Neural progenitor cell (in vitro differentiated cells): ENCODE measurements at regions not wholly inside any gene's neighbourhood (a gene's known extent, or its start where the extent isn't known, plus 50 kb on each side); places are given as distances from the start of the nearest gene placed in this dataset.

Source experiments
- DNase-seq: peaks from one replicate; pipeline ENCODE4 v3.0.0-alpha.2; 2016; ENCODE audit warnings: low spot score
- H2AFZ ChIP-seq: fragments of 200-600 bp; sonication (generic); replicated peaks from 2 replicates; pipeline ENCODE4 v1.6.1; 2016; ENCODE audit warnings: antibody characterized with exemption
- H3F3A ChIP-seq: fragments of 200-600 bp; sonication (generic); 2 replicates; pipeline ENCODE4 v1.6.1; 2016; ENCODE audit warnings: antibody characterized with exemption, low read depth
- H3K27ac ChIP-seq: fragments of 200-600 bp; sonication (generic); 2 replicates; pipeline ENCODE4 v1.5.1; 2016; ENCODE audit warnings: mild to moderate bottlenecking
- H3K27me3 ChIP-seq: fragments of 200-600 bp; sonication (generic); 2 replicates; pipeline ENCODE4 v1.6.1; 2016; ENCODE audit warnings: mild to moderate bottlenecking, moderate library complexity
- H3K36me3 ChIP-seq: fragments of 200-600 bp; sonication (generic); 2 replicates; pipeline ENCODE4 v1.5.1; 2016
- H3K4me1 ChIP-seq: fragments of 200-600 bp; sonication (generic); 2 replicates; pipeline ENCODE4 v1.6.1; 2016; ENCODE audit warnings: mixed run types
- H3K4me2 ChIP-seq: fragments of 200-600 bp; sonication (generic); 2 replicates; pipeline ENCODE4 v1.6.1; 2016
- H3K4me3 ChIP-seq: fragments of 200-600 bp; sonication (generic); 2 replicates; pipeline ENCODE4 v1.5.1; 2016
- H3K79me2 ChIP-seq: fragments of 200-600 bp; sonication (generic); 2 replicates; pipeline ENCODE4 v1.6.1; 2016; ENCODE audit warnings: low read depth
- H3K9ac ChIP-seq: fragments of 200-600 bp; sonication (generic); 2 replicates; pipeline ENCODE4 v1.6.1; 2016
- H3K9me3 ChIP-seq: fragments of 200-600 bp; sonication (generic); 2 replicates; pipeline ENCODE4 v1.5.1; 2016; ENCODE audit warnings: low read depth
- H4K20me1 ChIP-seq: fragments of 200-600 bp; sonication (generic); 2 replicates; pipeline ENCODE4 v1.6.1; 2016; ENCODE audit warnings: low read depth
- H3K27ac Mint-ChIP-seq: 3 replicates; pipeline ENCODE4 v1.8.0; 2021; ENCODE audit warnings: mixed read lengths
- H3K27me3 Mint-ChIP-seq: 2 replicates; pipeline ENCODE4 v1.8.0; 2022; ENCODE audit warnings: low read depth, mild to moderate bottlenecking, inconsistent platforms, moderate library complexity, mixed read lengths; ENCODE audit not compliant: insufficient read depth
- H3K36me3 Mint-ChIP-seq: 3 replicates; pipeline ENCODE4 v1.8.0; 2021; ENCODE audit warnings: mixed read lengths
- H3K4me1 Mint-ChIP-seq: 3 replicates; pipeline ENCODE4 v1.8.0; 2021; ENCODE audit warnings: mixed read lengths
- H3K4me3 Mint-ChIP-seq: 3 replicates; pipeline ENCODE4 v1.8.0; 2021; ENCODE audit warnings: mild to moderate bottlenecking, moderate library complexity, mixed read lengths
- H3K9me3 Mint-ChIP-seq: 3 replicates; pipeline ENCODE4 v1.8.0; 2020; ENCODE audit warnings: mixed read lengths
- CTCF ChIP-seq: fragments of 200-600 bp; sonication (generic); IDR thresholded peaks from 2 replicates; pipeline ENCODE4 v1.5.1; 2017; ENCODE audit warnings: antibody characterized with exemption, mild to moderate bottlenecking
- EZH2 ChIP-seq: fragments of 200-600 bp; sonication (generic); IDR thresholded peaks from 2 replicates; pipeline ENCODE4 v1.6.1; 2017; ENCODE audit warnings: antibody characterized with exemption, mild to moderate bottlenecking, moderate library complexity
- EZH2phosphoT487 ChIP-seq: fragments of 200-600 bp; sonication (generic); IDR thresholded peaks from 2 replicates; pipeline ENCODE4 v1.6.1; 2017; ENCODE audit warnings: antibody characterized with exemption

- H3K9ac ChIP-seq: no peak overlapping the region
- Mint-ChIP-seq H3K27me3 (no peaks in the 10 kb centered on the region), H3K36me3 (no peaks in the 10 kb centered on the region), H3K4me1 (no peaks in the 10 kb centered on the region), H3K4me3 (no peak overlapping the region), H3K27ac (no peak overlapping the region), H3K9me3 (no peaks in the 10 kb centered on the region)
- no peaks in the 10 kb centered on the region for H3K79me2 ChIP-seq
- H3F3A ChIP-seq: no peaks in the 10 kb centered on the region
- no peaks in the 10 kb centered on the region for H3K36me3 ChIP-seq
- H3K27ac ChIP-seq: no peak overlapping the region
- H3K9me3 ChIP-seq: no peaks in the 10 kb centered on the region
- H3K4me2 ChIP-seq: no peak overlapping the region
- no peaks in the 10 kb centered on the region for H4K20me1 ChIP-seq
- H3K27me3 ChIP-seq: no peaks in the 10 kb centered on the region
- no peak overlapping the region for H2AFZ ChIP-seq
- H3K4me1 ChIP-seq: no peaks in the 10 kb centered on the region
- TF ChIP-seq CTCF (no peak), EZH2phosphoT487 (no peak), EZH2 (no peak)
- no peak overlapping the region for H3K4me3 ChIP-seq
- no peak for DNase-seq
These were observed 146.6 kb downstream of the ANKRD60 start for GRCh38 chr20:58081846-58082245.

GRCh38 chr20:58078741-58079522, 149.5 kb downstream of the ANKRD60 start:
- Histone ChIP-seq H3K9me3 (no peaks in the 10 kb centered on the region), H3K36me3 (no peaks in the 10 kb centered on the region), H3K9ac (no peak overlapping the region), H3K4me3 (no peak overlapping the region), H3K27ac (no peak overlapping the region), H3K79me2 (no peaks in the 10 kb centered on the region), H3K27me3 (no peaks in the 10 kb centered on the region), H3K4me2 (no peak overlapping the region), H4K20me1 (no peaks in the 10 kb centered on the region), H3K4me1 (no peaks in the 10 kb centered on the region), H3F3A (no peaks in the 10 kb centered on the region), H2AFZ (no peak overlapping the region)
- TF ChIP-seq EZH2phosphoT487 (no peak), EZH2 (no peak), CTCF (no peak)
- no peak for DNase-seq
- H3K9me3 Mint-ChIP-seq: no peaks in the 10 kb centered on the region
- H3K27me3 Mint-ChIP-seq: peaks cover 5% of the 10 kb centered on the region
- peaks cover 7% of the 10 kb centered on the region for H3K4me1 Mint-ChIP-seq
- H3K27ac Mint-ChIP-seq: no peak overlapping the region
- H3K36me3 Mint-ChIP-seq: no peaks in the 10 kb centered on the region
- H3K4me3 Mint-ChIP-seq: no peak overlapping the region

GRCh38 chr20:58077282-58077681, 151.2 kb downstream of the ANKRD60 start:
- Mint-ChIP-seq H3K36me3 (no peaks in the 10 kb centered on the region), H3K27me3 (peaks cover 5% of the 10 kb centered on the region), H3K4me3 (no peak overlapping the region), H3K9me3 (no peaks in the 10 kb centered on the region), H3K27ac (no peak overlapping the region), H3K4me1 (peaks cover 8% of the 10 kb centered on the region)
- H3K4me2 ChIP-seq: no peak overlapping the region
- no peaks in the 10 kb centered on the region for H3F3A ChIP-seq
- H3K79me2 ChIP-seq: no peaks in the 10 kb centered on the region
- no peak overlapping the region for H3K27ac ChIP-seq
- no peaks in the 10 kb centered on the region for H3K36me3 ChIP-seq
- H3K9me3 ChIP-seq: no peaks in the 10 kb centered on the region
- DNase-seq: no peak
- H4K20me1 ChIP-seq: no peaks in the 10 kb centered on the region
- no peak overlapping the region for H3K4me3 ChIP-seq
- H2AFZ ChIP-seq: no peak overlapping the region
- H3K9ac ChIP-seq: no peak overlapping the region
- H3K27me3 ChIP-seq: no peaks in the 10 kb centered on the region
- TF ChIP-seq EZH2phosphoT487: no peak
- H3K4me1 ChIP-seq: no peaks in the 10 kb centered on the region

GRCh38 chr20:58076405-58076804, 152.0 kb downstream of the ANKRD60 start:
- no peak overlapping the region for H3K4me3 Mint-ChIP-seq
- Histone ChIP-seq H3K4me2 (no peak overlapping the region), H3K9ac (no peak overlapping the region), H3F3A (no peaks in the 10 kb centered on the region), H3K27me3 (no peaks in the 10 kb centered on the region), H3K4me3 (no peak overlapping the region), H3K79me2 (no peaks in the 10 kb centered on the region), H3K9me3 (no peaks in the 10 kb centered on the region), H3K36me3 (no peaks in the 10 kb centered on the region), H4K20me1 (no peaks in the 10 kb centered on the region), H3K4me1 (no peaks in the 10 kb centered on the region), H2AFZ (no peak overlapping the region), H3K27ac (no peak overlapping the region)
- TF ChIP-seq EZH2phosphoT487 (no peak), CTCF (no peak), EZH2 (no peak)
- H3K27me3 Mint-ChIP-seq: peaks cover 5% of the 10 kb centered on the region
- peaks cover 12% of the 10 kb centered on the region for H3K4me1 Mint-ChIP-seq
- no peaks in the 10 kb centered on the region for H3K36me3 Mint-ChIP-seq
- DNase-seq: no peak
- H3K9me3 Mint-ChIP-seq: no peaks in the 10 kb centered on the region
- H3K27ac Mint-ChIP-seq: no peak overlapping the region
